Ectodermal cell (in vitro differentiated cells): ENCODE measurements at regions not wholly inside any gene's neighbourhood (a gene's known extent, or its start where the extent isn't known, plus 50 kb on each side); places are given as distances from the start of the nearest gene placed in this dataset.

ENCODE experiments used
- H3K27ac ChIP-seq: 2 replicates; pipeline ENCODE4 v1.7.0; 2013; ENCODE audit warnings: mild to moderate bottlenecking, low read depth, low read length; ENCODE audit not compliant: insufficient read depth, poor library complexity, severe bottlenecking
- H3K27me3 ChIP-seq: 2 replicates; pipeline ENCODE4 v1.7.0; 2013; ENCODE audit warnings: mild to moderate bottlenecking, low read length; ENCODE audit not compliant: insufficient read depth, control insufficient read depth, poor library complexity, severe bottlenecking
- H3K36me3 ChIP-seq: one replicate; pipeline ENCODE4 v1.7.0; 2013; ENCODE audit warnings: low read length; ENCODE audit not compliant: control insufficient read depth, insufficient read depth
- H3K4me1 ChIP-seq: one replicate; pipeline ENCODE4 v1.7.0; 2013; ENCODE audit warnings: low read length; ENCODE audit not compliant: control insufficient read depth, insufficient read depth
- H3K4me3 ChIP-seq: 2 replicates; pipeline ENCODE4 v1.7.0; 2013; ENCODE audit warnings: low read depth, low read length, control low read depth; ENCODE audit not compliant: insufficient read depth
- H3K9me3 ChIP-seq: 2 replicates; pipeline ENCODE4 v1.7.0; 2013; ENCODE audit warnings: mild to moderate bottlenecking, low read length, moderate library complexity; ENCODE audit not compliant: control insufficient read depth
- WGBS, 2 experiments: methylation state at CpG; one replicate each; pipeline ENCODE4 v1.1.7; 2013; ENCODE audit warnings: missing lambda C conversion rate in 2 of 2; 5-methylcytosine and 5-hydroxymethylcytosine counted together

DNA sequence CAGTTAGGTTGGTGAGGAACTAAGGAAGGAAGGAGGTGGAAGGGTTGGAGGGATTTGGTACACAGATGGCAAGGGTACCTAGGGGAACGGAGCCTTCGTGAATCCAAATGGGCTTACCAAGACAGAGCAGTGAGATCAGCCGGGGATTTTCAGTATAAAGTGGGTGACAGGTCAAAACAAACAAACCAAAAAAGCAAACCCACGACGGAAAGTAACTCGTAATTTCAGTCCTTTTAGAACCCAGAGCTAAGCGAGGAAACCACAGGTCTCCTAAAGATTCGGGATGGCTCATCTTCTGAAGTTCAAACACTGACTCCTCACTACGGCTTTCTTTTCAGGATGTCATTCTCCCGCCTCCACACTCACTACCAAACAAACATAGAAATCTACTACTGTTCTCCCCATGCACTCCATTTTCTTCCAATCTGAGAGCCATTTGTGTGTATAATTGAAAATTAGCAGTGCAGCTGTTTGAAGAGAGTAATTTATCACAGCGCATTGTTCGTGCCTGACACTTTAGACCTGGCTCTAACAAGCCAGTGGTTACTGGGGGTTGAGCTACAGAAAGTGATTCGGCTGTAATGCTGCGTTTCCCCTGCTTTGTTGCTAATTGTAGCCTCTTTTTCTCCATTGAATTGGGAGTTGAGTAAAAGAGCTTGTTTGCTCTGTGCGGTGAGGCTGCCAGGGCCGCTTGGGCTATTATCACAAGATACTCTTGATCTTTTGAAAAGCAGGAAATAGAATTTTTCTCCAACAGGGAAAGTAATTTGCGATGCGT lies 64.7 kb upstream of the CCDC39 start:
- Histone ChIP-seq H3K4me3 (no peak overlapping the region), H3K4me1 (peaks cover 29% of the 10 kb centered on the region), H3K9me3 (no peaks in the 10 kb centered on the region), H3K27ac (peak overlapping the region; percentile 22), H3K36me3 (no peaks in the 10 kb centered on the region), H3K27me3 (peaks cover 83% of the 10 kb centered on the region)
- WGBS, 2 experiments = 47 to 49% methylated on average over 18 of the region's 18 CpGs

DNA sequence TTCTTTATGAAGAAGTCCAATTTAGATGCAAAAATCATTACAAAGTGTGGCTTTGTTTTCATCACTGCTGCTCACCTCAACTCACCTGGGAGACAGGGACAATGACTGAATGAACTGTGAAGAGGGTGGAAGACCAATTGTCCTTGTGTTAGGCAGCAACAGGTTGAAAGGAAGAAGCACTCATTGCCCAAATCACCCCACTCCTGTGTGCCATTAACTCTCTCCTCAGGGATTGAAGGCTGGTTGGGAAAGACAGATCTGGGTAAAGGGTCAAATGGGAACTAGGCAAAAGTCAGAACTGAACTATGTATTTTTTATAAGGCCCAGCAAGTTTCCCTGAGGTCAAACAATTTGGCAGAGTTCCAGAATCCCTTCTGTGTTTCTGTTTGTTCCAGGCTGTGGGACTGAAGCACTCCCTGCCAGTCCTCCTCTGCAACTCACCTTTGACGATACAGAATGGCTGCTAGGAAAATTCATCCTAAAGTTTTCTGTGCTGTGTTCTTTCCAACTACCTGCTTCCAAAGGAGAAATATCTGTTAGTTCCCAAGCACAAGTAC lies 68.6 kb upstream of the CCDC39 start:
- WGBS, 2 experiments = 67 to 80% methylated on average over 1 of the region's 1 CpG
- no peak overlapping the region for H3K27ac ChIP-seq
- peaks cover 58% of the 10 kb centered on the region for H3K27me3 ChIP-seq
- H3K4me3 ChIP-seq = no peak overlapping the region
- no peaks in the 10 kb centered on the region for H3K9me3 ChIP-seq
- no peaks in the 10 kb centered on the region for H3K36me3 ChIP-seq
- peaks cover 25% of the 10 kb centered on the region for H3K4me1 ChIP-seq

DNA sequence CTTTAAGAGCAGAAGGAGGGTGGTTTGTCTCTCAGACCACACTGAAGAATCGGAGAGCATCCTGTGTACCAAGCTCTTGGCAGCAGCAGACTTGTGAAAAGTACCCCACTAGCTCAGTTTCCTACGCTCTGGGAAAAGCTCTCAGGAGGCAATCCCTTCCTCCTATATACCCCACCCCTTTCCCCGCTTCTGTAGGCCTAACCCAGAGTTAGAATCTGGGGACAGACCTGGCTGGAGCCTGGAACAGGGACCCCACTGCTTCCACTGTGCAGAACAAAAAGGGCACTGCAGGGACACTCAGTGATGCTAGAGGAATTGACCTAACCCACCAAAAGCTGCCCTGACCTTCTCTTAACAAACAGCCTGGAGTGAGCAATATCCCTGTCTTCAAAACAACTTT lies 70.0 kb upstream of the CCDC39 start:
- H3K4me3 ChIP-seq = no peak overlapping the region
- H3K27ac ChIP-seq = no peak overlapping the region
- WGBS, 2 experiments = 14 to 17% methylated on average over 3 of the region's 3 CpGs
- H3K9me3 ChIP-seq = no peaks in the 10 kb centered on the region
- H3K36me3 ChIP-seq = no peaks in the 10 kb centered on the region
- peaks cover 16% of the 10 kb centered on the region for H3K4me1 ChIP-seq
- peaks cover 48% of the 10 kb centered on the region for H3K27me3 ChIP-seq

DNA sequence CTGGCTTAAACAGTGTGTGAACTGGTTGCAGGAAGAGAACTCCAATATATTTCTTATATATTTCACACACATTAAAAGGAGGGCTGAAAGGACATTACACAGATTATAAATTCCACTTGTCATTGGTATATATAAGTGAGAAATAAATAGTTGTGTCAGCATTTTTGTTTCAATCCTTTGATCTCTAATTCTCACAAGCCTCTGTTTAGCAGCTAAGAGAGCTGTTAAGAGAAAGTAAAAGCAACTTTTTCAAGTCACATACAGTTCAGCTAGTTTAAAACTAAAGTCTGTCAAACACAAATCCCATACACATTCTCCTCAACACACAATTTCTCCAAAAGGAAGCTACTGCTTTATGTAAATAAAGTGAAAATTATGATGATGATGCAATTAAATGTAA lies 70.5 kb upstream of the CCDC39 start:
- H3K4me3 ChIP-seq = no peak overlapping the region
- peaks cover 16% of the 10 kb centered on the region for H3K4me1 ChIP-seq
- H3K36me3 ChIP-seq = no peaks in the 10 kb centered on the region
- H3K27ac ChIP-seq = no peak overlapping the region
- peaks cover 48% of the 10 kb centered on the region for H3K27me3 ChIP-seq
- H3K9me3 ChIP-seq = no peaks in the 10 kb centered on the region

DNA sequence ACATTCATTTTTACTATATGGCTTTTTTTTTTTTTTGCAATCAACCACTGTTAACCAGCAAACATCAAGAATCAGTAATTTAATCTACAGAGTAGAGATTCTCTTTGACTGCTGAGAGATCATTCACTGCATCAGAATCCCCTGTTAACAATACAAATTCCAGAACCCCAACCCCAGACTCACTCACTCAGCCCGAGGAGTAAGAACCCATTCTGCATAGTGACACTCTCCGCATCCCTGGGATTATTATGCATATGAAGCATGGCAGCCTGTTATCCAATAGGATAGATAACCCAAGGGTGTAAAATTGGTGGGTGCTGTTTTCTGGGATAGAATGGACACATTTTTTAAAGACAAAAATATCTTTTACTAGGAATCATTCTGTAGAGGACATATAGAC lies 76.3 kb upstream of the CCDC39 start:
- H3K4me3 ChIP-seq = no peak overlapping the region
- no peaks in the 10 kb centered on the region for H3K9me3 ChIP-seq
- no peak overlapping the region for H3K27ac ChIP-seq
- H3K27me3 ChIP-seq = peaks cover 7% of the 10 kb centered on the region
- H3K4me1 ChIP-seq = no peaks in the 10 kb centered on the region
- H3K36me3 ChIP-seq = no peaks in the 10 kb centered on the region
- 0 to 7% methylated on average over 1 to 2 of the region's 2 CpGs for WGBS, 2 experiments

DNA sequence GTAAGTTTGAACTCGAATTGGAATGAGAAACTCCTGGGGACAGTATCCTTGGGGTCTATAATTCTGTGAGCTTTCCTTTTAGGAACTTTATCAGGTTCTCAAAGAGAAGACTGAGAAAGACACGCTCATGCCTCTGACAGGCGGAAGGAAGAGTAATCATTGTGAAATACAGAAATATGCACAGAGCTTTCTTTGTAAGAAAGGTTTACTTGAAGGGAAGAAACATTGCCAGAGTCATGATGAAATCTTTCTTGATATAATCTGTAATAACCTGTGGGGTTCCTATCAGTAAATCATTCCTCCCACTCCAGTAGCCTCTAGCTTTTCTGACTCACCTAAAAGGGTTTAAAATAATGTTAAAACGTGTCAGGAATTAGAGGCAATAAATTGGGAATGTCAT lies 83.6 kb upstream of the CCDC39 start:
- WGBS, 2 experiments = 86 to 92% methylated on average over 4 of the region's 4 CpGs

DNA sequence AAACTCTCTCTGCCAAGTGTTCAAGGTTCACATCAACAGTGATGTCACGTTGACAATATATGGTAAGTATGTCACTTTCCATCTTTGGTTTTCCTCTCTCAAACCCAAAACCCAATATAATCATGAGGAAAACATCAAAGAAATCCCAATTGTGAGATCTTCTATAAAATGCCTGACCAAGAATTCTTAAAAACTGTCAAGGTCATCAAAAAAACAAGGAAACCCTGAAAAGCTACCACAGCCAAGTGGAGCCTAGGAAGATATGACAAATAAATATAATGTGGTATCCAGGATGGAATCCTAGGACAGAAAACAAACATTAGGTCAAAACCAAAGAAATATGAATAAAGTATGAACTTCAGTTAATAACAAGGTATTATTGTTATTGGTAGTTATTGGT lies 85.2 kb upstream of the CCDC39 start:
- H3K4me3 ChIP-seq = no peak overlapping the region
- no peak overlapping the region for H3K27ac ChIP-seq
- no peaks in the 10 kb centered on the region for H3K4me1 ChIP-seq
- no peaks in the 10 kb centered on the region for H3K36me3 ChIP-seq
- 100% methylated on average over 1 of the region's 1 CpG for WGBS, 2 experiments
- no peaks in the 10 kb centered on the region for H3K27me3 ChIP-seq
- H3K9me3 ChIP-seq = no peaks in the 10 kb centered on the region

More for the DNA sequence above, 83.6 kb upstream of the CCDC39 start:
- Histone ChIP-seq H3K9me3 (no peaks in the 10 kb centered on the region), H3K36me3 (no peaks in the 10 kb centered on the region), H3K4me1 (no peaks in the 10 kb centered on the region), H3K4me3 (no peak overlapping the region), H3K27me3 (no peaks in the 10 kb centered on the region), H3K27ac (no peak overlapping the region)

DNA sequence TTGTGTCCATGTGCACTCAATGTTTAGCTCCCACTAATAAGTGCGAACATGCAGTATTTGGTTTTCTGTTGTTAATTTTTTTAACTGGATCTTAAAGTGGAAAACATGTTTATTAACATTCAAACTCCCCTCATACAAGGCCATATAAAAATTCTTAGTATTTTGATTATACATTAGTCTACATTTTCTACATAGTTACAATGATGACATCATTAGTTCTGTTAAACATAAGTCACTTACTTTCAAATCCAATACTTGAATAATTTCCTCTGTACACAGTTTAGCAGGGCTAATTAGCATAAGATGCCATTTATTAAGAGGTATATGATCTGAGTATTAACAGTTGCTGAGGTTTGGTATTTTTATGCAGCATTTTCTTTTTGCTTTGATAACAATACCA lies 91.3 kb upstream of the CCDC39 start:
- whole genome bisulfite sequencing, 2 experiments = no CpG with 5 or more reads among the region's 1 CpG
- Histone ChIP-seq H3K27me3 (no peaks in the 10 kb centered on the region), H3K4me3 (no peak overlapping the region), H3K9me3 (no peaks in the 10 kb centered on the region), H3K4me1 (no peaks in the 10 kb centered on the region), H3K36me3 (no peaks in the 10 kb centered on the region), H3K27ac (no peak overlapping the region)

DNA sequence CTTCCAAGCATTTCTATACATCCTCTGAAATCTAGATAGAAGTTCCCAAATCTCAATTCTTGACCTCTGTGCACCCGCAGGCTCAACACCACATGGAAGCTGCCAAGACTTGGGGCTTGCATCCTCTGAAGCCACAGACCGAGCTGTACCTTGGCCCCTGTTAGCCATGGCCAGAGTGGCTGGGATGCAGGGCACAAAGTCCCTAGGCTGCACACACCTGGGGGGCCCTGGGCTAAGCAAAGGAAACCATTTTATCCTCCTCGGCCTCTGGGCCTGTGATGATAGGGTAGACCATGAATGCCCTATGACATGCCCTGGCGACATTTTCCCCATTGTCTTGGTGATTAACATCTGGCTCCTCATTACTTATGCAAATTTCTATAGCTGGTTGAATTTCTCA lies 97.1 kb upstream of the CCDC39 start:
- Histone ChIP-seq H3K4me1 (no peaks in the 10 kb centered on the region), H3K36me3 (no peaks in the 10 kb centered on the region), H3K9me3 (no peaks in the 10 kb centered on the region), H3K27ac (no peak overlapping the region), H3K27me3 (no peaks in the 10 kb centered on the region), H3K4me3 (no peak overlapping the region)
- WGBS, 2 experiments = 93 to 94% methylated on average over 4 of the region's 4 CpGs

DNA sequence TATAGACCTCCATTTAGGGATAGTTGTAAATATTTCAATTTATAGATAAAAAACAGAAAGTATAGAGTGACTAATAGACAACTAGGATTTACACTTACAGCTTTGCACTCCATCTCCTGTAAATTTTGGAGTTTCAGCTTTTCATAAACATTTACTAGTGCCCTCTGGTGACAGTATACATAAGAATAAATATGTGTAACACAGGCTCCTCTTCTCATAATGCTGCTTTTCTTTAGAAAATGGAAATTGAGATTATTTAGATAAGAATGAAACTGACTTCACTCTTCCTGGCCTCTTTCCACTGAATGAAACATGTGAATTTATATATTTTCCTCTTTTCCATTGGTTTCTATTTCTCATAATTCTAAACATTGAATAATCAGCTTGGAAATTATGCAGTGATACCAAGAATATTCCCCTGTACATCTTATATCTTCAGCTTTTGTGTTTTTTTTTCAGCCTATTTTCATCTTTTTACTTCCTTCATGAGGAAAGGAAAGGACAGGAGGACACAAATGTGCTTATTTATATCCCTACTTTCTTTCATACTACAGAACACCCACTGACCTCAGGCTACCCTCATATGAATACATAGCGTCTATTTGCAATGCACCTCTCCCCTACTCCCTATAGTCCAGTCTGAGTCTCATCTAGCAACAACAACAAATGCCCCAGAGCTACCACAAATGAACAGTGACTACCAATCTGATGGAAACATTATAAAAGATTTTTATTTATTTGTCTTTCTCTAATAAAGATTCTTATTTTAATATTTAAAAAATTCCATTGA lies 103.1 kb upstream of the CCDC39 start:
- Histone ChIP-seq H3K27me3 (no peaks in the 10 kb centered on the region), H3K4me3 (no peak overlapping the region), H3K4me1 (no peaks in the 10 kb centered on the region), H3K36me3 (no peaks in the 10 kb centered on the region), H3K27ac (no peak overlapping the region), H3K9me3 (no peaks in the 10 kb centered on the region)
- 88 to 97% methylated on average over 1 of the region's 1 CpG for WGBS, 2 experiments
